ENCODE measurements at regions not wholly inside any gene's neighbourhood (a gene's known extent, or its start where the extent isn't known, plus 50 kb on each side); places are given as distances from the start of the nearest gene placed in this dataset.

GRCh38 chr19:37829526-37829925 is 50.1 kb upstream of the ZNF573 start:
- no peak for ATAC-seq
- no peak overlapping the region for H3K27ac Mint-ChIP-seq
- peaks cover 25% of the 10 kb centered on the region for H3K9me3 Mint-ChIP-seq (ENCODE audit: low read depth)
- CTCF ChIA-PET = no interaction called here
- intact Hi-C loops (cut with DNase I, micrococcal nuclease) = loop anchor here in 1 of 2 experiments (2.0 kb wide), 1 partner anchor 19 kb away; no protein-coding TSS in a partner anchor
- H3K36me3 Mint-ChIP-seq (ENCODE audit: low read depth) = no peaks in the 10 kb centered on the region
- no peaks in the 10 kb centered on the region for H3K27me3 Mint-ChIP-seq
- H3K4me3 Mint-ChIP-seq = no peak overlapping the region
- no peak for DNase-seq
- POLR2A ChIA-PET = no interaction called here
- no peaks in the 10 kb centered on the region for H3K4me1 Mint-ChIP-seq

Data from activated CD4-positive, alpha-beta T cell treated with anti-CD3 and anti-CD28 coated beads for 36 hours (primary cell).